ENCODE measurements at regions not wholly inside any gene's neighbourhood (a gene's known extent, or its start where the extent isn't known, plus 50 kb on each side); places are given as distances from the start of the nearest gene placed in this dataset.

GRCh38 chr22:22431271-22432220, 77.0 kb downstream of the ZNF280B start:
- FAIRE-seq, result peak; percentile 89
- 1% methylated on average over 7 of the region's 7 CpGs for WGBS (ENCODE audit: insufficient coverage, low coverage, missing lambda C conversion rate)
- Histone ChIP-seq H3K27ac (ENCODE audit: extremely low read depth, low read depth, low read length) (no peak overlapping the region), H3K36me3 (ENCODE audit: control insufficient read depth, insufficient read depth, low read length) (no peaks in the 10 kb centered on the region), H3K27me3 (ENCODE audit: control insufficient read depth in 2 of 2, insufficient read depth in 2 of 2, low read length in 2 of 2) (peaks cover 18 to 32% of the 10 kb centered on the region in 2 experiments; a peak in 4 of 5 replicates), H3K9me1 (ENCODE audit: control insufficient read depth, insufficient read depth, low read length) (peaks cover 2% of the 10 kb centered on the region), H4K20me1 (replicated peaks; ENCODE audit: control insufficient read depth, insufficient read depth, low read length) (peaks cover 24% of the 10 kb centered on the region), H3K9me3 (replicated peaks; ENCODE audit: control insufficient read depth, insufficient read depth, low read depth, low read length) (no peaks in the 10 kb centered on the region), H3K79me2 (ENCODE audit: control insufficient read depth, insufficient read depth, low read length) (no peaks in the 10 kb centered on the region), H3K4me1 (replicated peaks in 1 of 2; ENCODE audit: control insufficient read depth in 2 of 2, insufficient read depth in 2 of 2, low read length in 2 of 2) (no peaks in the 10 kb centered on the region), H3K4me2 (ENCODE audit: insufficient read depth, low read length) (no peak overlapping the region), H3K4me3 (no peak overlapping the region), H2AFZ (ENCODE audit: low read depth, low read length) (no peak overlapping the region), H3K9ac (ENCODE audit: insufficient read depth in 1 of 2, low read depth in 2 of 2, low read length in 2 of 2) (no peak overlapping the region)
- no TSS peak for BruUV-seq (replicated peaks)
- ChIA-PET CTCF (ENCODE audit: low intra/inter-chr PET ratio) (interaction anchor here (0.5 to 3.7 kb wide), 30 partner anchors 9 to 528 kb away, joined by 3 to 21 read pairs (median 4); partner anchors contain the start of gene PRAME), POLR2A (interaction anchor here (0.5 to 2.5 kb wide), 19 partner anchors 9 to 694 kb away, joined by 3 to 18 read pairs (median 3); no protein-coding TSS in a partner anchor)
- DNase-seq (ENCODE audit: extremely low read depth in 1 of 4, low spot score in 3 of 4), result peak; percentile 95 to 99 (median 98)
- in situ Hi-C loops (cut with MboI), result no loop called here
- intact Hi-C loops (cut with micrococcal nuclease), result loop anchor here (1.0 to 5.0 kb wide), 3 partner anchors 32 to 526 kb away; no protein-coding TSS in a partner anchor
- ATAC-seq, result peak; percentile 98
- TF ChIP-seq ZNF780A (CRISPR knock-in tag; IDR thresholded peaks at IDR 0.05), result no peak
- TF ChIP-seq HIVEP1 (CRISPR knock-in tag; IDR thresholded peaks at IDR 0.05), result peak; percentile 65; the same call in 1 of the 2 replicates
- TF ChIP-seq NFIX (CRISPR knock-in tag; IDR thresholded peaks at IDR 0.05; ENCODE audit: low read depth), result peak; percentile 31; the same call in 1 of the 2 replicates
- no peak for TF ChIP-seq GTF2E2 (tag; IDR thresholded peaks at IDR 0.05)
- TF ChIP-seq THAP7 (CRISPR knock-in tag; IDR thresholded peaks at IDR 0.05), result no peak
- peak; percentile 34; the same call in 1 of the 2 replicates for TF ChIP-seq FOXP1 (CRISPR knock-in tag; IDR thresholded peaks at IDR 0.05)
- TF ChIP-seq PHF21A (IDR thresholded peaks at IDR 0.05; ENCODE audit: borderline replicate concordance, low read depth), result no peak
- TF ChIP-seq SMAD4 (CRISPR knock-in tag; conservative IDR thresholded peaks at IDR 0.05), result no peak
- no peak for TF ChIP-seq ZNF408 (CRISPR knock-in tag; IDR thresholded peaks at IDR 0.05; ENCODE audit: low read depth)
- peak; percentile 63 for TF ChIP-seq RBBP5 (IDR thresholded peaks at IDR 0.05; ENCODE audit: borderline replicate concordance, insufficient read depth, low read length, poor library complexity, severe bottlenecking)
- TF ChIP-seq PBX2 (CRISPR knock-in tag; IDR thresholded peaks at IDR 0.05; ENCODE audit: low read depth), result no peak
- TF ChIP-seq PBX2 (tag; conservative IDR thresholded peaks at IDR 0.05; ENCODE audit: low read depth), result no peak
- TF ChIP-seq CREBBP (IDR thresholded peaks at IDR 0.05; ENCODE audit: low read depth, low read length), result no peak
- TF ChIP-seq ID3 (CRISPR knock-in tag; IDR thresholded peaks at IDR 0.05), result no peak
- TF ChIP-seq ID3 (tag; IDR thresholded peaks at IDR 0.05), result 0 out of 2 replicates have a peak, but pooled peaks have one; percentile 35
- peak in 1 of 3 experiments; percentile 59 for TF ChIP-seq YY1 (IDR thresholded peaks at IDR 0.05; ENCODE audit: borderline replicate concordance in 1 of 3, control insufficient read depth in 1 of 3, extremely low read depth in 1 of 3, insufficient read depth in 3 of 3, insufficient read length in 1 of 3, insufficient replicate concordance in 2 of 3, low read depth in 1 of 3, low read length in 2 of 3)
- peak; percentile 29; the same call in 1 of the 2 replicates for TF ChIP-seq CREM (IDR thresholded peaks at IDR 0.05; ENCODE audit: low read depth)
